AG04449 (cell line): ENCODE measurements at regions not wholly inside any gene's neighbourhood (a gene's known extent, or its start where the extent isn't known, plus 50 kb on each side); places are given as distances from the start of the nearest gene placed in this dataset.

ENCODE experiments used
- CTCF ChIA-PET: fragments of 350-600 bp; formaldehyde crosslinking; extraction: SDS; loops from one replicate; lab custom pipeline; 2021; ENCODE audit warnings: antibody characterized with exemption; lab: Yijun Ruan, JAX
- POLR2A ChIA-PET: fragments of 400-600, 350-600 bp; formaldehyde crosslinking; extraction: SDS; loops from one replicate; lab custom pipeline; 2020; ENCODE audit warnings: antibody characterized with exemption, inconsistent platforms; lab: Yijun Ruan, JAX
- DNase-seq: peaks from one replicate; pipeline ENCODE4 v3.0.0-alpha.2; 2010; ENCODE audit warnings: low read depth, low spot score
- H3K4me3 ChIP-seq: 2 replicates; pipeline ENCODE4 v1.5.1; 2011; ENCODE audit warnings: low read depth, mild to moderate bottlenecking, control low read depth, low read length
- CTCF ChIP-seq: IDR thresholded peaks from one replicate; pipeline ENCODE4 v1.5.1; 2011; ENCODE audit warnings: mild to moderate bottlenecking, moderate library complexity, low read length, control low read depth, inconsistent platforms; ENCODE audit not compliant: insufficient read depth; ENCODE audit errors: missing control alignments

- ChIA-PET POLR2A (no interaction called here), CTCF (no interaction called here)
- no peak for DNase-seq
These were observed 394.6 kb downstream of the ELAVL2 start for GRCh38 chr9:23431459-23431858.

DNA sequence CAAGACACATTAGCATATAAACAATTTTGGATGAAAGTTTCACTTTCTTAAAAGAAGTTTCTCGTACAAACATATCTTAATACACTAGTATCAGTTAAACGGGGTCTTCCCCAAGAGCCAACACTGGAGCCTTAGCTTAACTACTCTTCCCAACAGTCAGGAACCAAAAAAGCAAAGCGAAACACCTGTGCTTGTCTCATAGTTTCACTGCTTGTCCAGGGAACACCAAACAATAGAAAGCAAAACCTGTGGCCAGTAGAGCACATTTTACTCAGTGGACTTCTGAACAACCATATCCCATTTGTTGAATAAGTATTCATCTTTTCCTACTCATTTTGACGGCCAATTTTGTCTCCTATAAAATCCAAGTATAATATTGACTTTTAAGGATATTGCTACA is 391.4 kb downstream of the ELAVL2 start:
- CTCF ChIA-PET: no interaction called here
- POLR2A ChIA-PET: no interaction called here

More at GRCh38 chr9:23431459-23431858, 394.6 kb downstream of the ELAVL2 start:
- no peak overlapping the region for H3K4me3 ChIP-seq
- TF ChIP-seq CTCF: no peak

DNA sequence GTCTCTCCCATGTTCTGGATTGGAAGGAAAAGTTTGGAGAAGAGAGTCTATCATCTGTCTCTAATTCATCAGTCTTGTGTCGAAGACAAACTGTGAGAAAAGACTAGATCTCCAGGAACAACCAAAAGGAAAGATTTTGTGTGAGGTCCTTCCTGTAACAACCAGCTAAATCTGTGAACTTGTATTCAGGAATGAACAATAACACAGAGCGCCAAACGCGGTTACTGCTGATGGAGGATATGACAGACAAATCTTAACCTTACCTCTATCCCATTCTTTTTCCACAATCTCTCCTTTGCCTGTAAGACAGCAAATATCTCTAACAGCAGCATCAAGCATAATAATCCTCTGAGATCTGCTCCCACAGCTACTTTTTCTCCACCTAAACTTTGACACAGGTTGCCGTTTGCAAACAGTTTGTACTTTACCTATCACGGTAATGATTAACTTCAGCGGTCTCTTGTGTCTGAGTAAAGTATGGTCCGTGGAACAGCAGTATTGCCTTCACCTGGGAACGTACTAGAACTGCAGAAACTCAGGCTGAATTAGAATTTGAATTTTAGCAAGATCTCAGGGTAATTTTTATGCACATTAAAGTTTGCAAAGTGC is 387.6 kb downstream of the ELAVL2 start:
- CTCF ChIA-PET: no interaction called here
- POLR2A ChIA-PET: no interaction called here
- no peak overlapping the region for H3K4me3 ChIP-seq
- TF ChIP-seq CTCF: no peak
- no peak for DNase-seq

More for the DNA sequence above, 391.4 kb downstream of the ELAVL2 start:
- H3K4me3 ChIP-seq: no peak overlapping the region
- TF ChIP-seq CTCF: no peak
- no peak for DNase-seq

DNA sequence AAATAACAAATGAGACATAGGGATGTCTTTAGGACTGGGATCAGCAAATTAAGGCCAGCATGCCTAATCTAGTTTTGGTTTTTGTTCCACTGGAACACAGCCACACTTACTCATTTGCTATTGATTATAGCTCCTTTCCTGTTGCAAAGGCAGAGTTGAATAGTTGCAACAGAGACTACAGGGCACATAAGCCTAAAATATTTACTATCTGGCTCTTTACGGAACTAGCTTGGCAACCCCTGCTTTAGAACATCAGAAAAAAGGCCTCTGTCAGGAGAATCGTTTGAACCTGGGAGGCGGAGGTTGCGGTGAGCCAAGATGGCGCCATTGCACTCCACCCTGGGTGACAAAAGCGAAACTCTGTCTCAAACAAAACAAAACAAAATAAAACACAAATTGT is 384.8 kb downstream of the ELAVL2 start:
- no peak for TF ChIP-seq CTCF
- DNase-seq: no peak
- CTCF ChIA-PET: no interaction called here
- H3K4me3 ChIP-seq: no peak overlapping the region
- POLR2A ChIA-PET: no interaction called here

DNA sequence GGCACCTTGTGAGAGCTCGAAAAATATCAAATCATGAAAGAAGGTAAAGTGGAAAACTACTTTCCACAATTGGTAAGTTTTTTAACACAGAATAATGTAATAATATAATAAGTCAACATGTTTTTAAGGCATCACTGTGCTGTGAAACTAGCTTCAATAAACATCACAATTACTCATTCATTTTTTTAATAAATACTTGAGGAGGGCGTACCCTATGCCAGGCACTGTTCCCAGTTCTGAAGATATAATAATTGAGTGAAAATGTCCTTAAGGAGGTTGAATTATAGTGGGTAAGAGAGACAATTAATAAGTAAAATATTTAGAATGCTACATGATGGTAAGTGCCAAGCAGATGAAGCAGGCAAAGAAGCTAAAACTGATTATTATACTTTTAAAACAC is 381.4 kb downstream of the ELAVL2 start:
- no peak overlapping the region for H3K4me3 ChIP-seq
- no peak for TF ChIP-seq CTCF
- ChIA-PET POLR2A (no interaction called here), CTCF (no interaction called here)
- DNase-seq: no peak

GRCh38 chr9:23447166-23447565 is 378.9 kb downstream of the ELAVL2 start:
- no peak overlapping the region for H3K4me3 ChIP-seq
- DNase-seq: no peak
- no peak for TF ChIP-seq CTCF
- ChIA-PET POLR2A (no interaction called here), CTCF (no interaction called here)
